NCI-H1436 treated with DMSO at 0.1 percent for 48 hours (cell line): ENCODE measurements at regions not wholly inside any gene's neighbourhood (a gene's known extent, or its start where the extent isn't known, plus 50 kb on each side); places are given as distances from the start of the nearest gene placed in this dataset.
"Not testable (repeated sequence)": the region's sequence is repeated elsewhere in the genome, so short reads cannot be mapped to it uniquely, and the experiment has no call there.

ENCODE experiments used
- DNase-seq: peaks from one replicate; lab custom pipeline; 2025; lab: John Stamatoyannopoulos, UW

DNA sequence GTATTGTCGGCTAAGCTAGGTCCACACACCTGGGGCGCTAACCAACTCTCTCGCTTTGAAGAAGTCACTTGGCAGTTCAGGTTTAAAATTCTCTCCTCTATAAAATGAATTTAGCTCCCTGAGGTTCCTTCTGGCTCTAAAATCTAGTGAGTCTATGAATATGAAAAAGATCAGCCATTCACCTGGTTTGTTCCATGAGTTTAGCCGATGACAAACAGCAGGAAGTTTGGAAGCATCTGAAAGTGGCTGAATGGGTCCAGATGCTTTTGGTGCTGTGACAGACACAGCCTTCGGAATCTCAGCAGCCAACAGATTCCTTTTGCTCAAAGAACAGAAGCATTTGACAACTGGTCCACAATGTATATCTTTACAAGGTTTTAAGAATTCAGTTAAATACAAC lies 73.4 kb upstream of the FOXN3 start:
- no peak for DNase-seq

DNA sequence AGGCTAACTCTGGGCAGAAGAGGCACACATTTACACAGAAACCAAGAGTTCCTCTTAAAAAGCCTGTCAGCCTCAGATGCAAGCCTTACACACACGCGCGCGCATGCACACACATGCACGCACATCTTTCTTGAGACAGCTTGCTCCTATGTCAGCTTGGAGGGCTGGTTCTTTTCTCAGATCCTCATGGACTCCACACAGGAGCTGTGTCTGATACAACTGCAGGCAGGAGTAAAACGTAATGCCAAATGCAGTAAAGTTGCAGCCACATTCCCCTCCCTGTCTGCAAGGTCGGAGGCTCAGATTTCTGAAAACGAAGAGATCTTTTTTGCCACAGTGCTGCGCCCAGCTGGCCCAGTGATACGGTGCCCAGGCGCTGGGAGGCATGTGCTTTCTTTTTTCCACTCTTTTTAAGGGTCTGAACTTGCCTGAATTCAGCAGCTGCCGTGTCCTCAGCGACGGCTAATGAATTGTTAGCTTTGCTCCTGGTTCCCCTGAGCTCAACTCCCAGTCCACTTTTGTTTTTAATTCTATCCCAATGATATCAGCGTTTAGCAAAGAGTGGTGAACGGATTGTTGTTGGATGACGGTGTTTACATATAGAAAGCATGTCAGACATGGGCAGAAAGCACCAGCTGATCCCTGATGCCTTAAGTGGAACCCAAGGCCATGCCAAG lies 72.9 kb upstream of the FOXN3 start:
- DNase-seq, result no peak

DNA sequence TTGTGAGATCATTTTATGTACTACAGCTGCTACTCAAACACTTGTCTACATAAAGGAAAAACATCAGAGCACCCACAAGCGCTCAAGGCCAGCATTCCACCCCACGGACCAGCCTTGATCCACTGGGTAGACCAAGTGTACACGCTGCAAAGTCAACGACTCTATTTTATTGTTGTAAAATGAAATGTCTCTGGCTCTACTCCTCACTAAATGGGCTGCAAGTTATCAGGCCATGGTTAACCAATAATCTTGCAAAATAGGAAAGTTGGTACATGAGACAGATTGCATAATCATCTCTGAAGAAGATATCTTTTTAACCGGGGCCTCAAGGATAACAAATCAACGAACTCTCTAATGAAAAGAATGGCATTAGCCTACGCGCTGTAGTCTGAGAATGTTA lies 69.9 kb upstream of the FOXN3 start:
- no peak for DNase-seq

DNA sequence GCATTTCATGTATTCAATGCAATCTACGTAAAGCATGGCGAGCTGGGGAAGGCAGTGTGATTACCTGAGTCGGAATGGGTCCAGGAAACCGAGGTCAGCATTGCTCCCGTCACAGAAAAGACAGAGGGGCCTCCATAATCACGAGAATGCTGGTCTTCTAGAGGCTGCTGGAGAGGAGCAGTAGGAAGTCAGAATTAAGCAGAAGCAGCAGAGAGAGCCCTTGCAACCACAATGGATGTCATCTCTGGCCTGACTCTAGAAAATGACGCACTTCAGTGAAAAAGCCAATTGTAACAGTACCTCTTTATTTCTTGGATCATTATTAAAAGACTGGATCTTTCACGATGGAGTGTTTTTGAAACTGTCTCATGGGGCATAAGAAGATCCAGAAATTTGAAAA lies 69.5 kb upstream of the FOXN3 start:
- DNase-seq, result no peak

DNA sequence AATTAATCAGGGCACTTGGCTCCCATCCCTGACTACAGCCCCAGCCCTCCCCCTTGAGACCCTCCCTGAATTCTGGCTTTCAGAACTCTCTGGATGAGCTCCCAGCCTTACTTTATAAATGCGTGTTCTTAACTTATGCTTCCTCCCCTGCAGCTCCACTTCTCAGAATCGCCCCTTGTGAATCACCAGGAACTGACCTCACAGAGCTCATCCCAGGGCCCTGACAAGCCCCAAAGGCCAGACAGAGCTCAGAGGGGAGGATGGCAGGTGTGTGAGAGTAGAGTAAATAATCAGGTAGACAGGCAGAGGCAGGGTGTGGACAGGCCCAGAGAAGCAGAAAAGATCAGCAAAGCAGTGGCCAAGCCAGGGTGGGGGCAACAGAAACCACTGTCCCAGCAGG lies 68.2 kb upstream of the FOXN3 start:
- DNase-seq, result no peak

DNA sequence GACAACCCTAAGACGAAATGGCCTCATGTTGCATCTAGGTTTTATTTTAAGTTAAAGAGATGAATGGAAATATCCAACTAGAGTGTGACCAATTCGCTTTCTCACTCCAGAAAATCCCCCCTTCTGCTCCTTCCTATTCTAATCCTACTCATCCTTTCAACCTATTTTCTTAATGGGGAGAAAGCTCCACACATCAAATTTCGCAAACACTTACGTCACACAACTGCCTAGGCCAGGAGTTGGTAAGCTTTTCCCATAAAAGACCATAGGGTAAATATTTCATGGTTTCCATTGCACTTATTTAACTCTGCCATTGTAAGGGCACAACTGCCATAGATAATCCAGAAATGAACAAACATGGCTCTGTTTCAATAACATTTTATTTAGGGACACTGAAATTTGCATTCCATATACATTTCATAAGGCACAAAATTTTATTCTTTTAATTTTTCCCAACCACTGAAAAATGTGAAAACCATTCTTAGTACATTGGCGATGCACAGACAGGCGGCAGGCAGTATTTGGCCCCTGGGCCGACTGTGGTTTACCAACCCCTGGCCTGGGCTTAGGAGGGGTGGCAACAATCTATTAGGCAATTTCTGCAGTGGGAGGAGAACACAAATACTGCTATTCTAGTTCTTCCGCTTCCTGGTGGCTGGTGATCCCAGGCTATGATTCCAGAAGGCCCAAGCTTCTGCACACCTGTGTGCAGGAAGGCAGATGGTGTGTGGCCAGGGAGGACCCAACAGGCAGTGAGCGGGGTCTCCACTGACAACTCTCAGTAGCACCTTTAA lies 67.2 kb upstream of the FOXN3 start:
- no peak for DNase-seq

DNA sequence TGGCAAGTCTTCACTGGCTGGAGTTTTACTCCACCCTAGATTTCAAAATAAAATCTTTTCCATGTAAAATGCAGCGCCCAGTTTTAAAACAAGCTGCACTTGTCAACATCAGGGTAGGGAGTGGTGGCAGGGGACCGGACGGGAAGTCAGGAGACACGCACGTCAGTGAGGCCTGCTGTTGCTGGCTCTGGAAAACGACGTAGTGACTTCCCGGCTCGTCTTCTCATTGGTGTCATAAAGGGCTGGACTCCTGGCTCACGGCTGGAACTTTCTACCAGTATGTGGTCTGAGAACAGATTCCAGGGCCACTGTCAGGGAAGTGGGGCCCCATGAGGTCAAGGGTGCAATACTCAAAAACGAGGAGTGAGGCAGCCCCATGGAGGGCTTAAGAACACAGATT lies 64.2 kb upstream of the FOXN3 start:
- DNase-seq, result no peak

DNA sequence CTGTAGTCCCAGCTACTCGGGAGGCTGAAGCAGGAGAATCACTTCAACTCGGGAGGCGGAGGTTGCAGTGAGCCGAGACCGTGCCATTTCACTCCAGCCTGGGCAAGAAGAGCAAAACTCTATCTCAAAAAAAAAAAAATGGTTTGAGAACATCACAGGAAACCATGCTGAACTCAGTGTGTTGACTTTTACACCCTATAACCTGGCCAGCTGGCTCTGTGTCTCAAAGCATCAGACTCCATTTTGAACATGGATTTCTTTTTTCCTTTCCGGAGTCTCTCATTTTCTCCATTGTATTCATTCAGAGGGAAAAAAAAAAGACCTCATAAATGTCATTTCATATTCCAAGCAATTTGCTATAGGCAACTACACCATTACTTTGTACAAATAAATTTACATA lies 63.2 kb upstream of the FOXN3 start:
- DNase-seq, result no peak

DNA sequence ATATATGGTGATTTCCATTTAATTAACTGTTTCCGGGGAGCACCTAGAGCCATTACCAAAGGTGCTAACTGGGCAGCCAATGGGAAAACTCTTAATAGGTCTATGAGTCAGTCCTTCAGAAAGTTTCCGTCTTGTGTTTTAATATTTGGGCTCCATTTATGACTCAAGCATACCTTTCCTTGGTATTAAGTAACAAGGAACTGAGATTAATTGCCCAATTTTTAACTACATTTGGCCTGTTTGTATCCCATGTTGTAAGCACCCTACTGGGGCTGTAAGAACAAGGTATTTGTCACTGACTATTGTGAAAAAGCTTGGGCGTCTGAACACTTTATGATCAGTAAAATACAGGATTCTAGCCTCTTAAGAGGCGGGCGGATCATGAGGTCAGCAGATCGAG lies 62.8 kb upstream of the FOXN3 start:
- DNase-seq, result no peak

DNA sequence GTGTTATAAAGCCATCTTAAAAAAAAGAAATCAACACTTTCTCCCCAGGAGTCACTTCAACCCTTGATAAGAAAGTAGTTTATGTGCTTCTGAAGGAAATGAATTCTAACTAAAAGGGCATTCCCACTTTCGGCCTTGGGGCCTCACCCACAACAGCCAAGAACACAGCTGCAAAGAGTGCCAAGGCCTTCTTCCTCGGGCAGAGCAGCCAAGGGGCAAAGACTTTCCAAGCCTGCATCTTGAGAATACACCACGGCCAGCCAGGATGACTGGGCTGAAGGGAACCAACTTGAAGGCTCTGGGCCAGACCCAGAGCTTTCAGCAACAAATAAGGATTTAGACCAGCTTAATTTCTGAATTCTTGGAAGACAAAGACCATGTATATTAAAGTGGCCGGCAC lies 60.4 kb upstream of the FOXN3 start:
- DNase-seq, result no peak

DNA sequence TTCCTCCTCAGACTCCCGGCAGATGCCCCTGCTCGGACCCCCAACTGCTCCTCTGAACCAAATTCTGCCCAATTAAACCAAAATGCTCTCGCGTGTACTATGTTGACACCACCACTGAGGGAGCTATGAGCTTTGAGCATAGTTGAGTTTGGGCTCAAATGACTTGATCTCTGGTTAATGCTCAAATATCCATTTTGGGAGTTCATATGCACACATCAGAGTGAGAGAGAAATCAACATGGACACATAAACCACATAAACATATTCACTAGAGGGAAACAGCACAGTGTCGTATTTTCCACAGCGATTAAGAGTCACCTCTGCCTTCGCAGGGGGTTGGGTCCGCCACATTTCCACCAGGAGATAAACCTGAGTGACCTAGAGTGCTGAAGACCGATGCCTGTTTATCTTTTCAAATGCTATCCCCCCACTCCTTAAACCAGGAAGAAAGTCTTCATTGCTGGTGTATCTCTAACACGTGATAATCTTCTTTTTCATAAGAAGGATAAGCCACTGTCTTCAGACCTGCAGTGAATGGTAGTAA lies 59.4 kb upstream of the FOXN3 start:
- no peak for DNase-seq

DNA sequence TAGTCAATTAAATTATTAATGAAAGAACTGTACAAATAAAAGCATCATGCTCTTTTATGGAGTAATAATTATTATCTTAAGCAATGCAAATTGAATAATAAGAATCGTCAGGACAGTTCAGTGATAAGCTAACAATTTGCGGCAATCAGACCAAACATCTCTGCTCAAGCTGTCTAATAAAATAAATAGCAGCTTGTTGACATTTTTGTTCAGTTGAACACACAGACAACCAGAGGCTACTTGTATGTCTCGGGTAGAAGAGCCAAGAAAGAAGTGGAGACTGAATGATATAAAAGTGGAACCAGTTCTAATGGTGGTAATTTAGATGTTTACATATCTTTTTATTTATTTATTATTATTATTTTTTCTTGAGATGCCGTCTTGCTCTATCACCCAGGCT lies 57.4 kb upstream of the FOXN3 start:
- no peak for DNase-seq

DNA sequence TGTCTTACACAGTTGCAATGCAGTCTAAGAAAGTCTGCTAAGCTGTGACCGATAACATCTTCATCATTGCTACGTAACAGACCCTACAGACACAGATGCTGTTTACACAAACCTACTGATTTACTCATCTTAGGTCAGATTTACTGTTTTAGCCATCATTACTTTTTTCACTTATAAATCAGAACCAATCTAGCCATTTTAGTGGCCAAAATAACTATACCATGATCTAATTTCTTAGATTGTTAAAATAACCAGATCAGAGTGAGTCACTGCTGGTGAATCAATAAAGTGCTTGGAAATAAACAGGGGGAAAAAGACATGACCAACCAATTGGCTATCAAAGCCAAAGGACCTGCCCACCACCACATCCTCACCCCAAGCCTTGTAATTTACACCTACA lies 57.0 kb upstream of the FOXN3 start:
- no peak for DNase-seq

DNA sequence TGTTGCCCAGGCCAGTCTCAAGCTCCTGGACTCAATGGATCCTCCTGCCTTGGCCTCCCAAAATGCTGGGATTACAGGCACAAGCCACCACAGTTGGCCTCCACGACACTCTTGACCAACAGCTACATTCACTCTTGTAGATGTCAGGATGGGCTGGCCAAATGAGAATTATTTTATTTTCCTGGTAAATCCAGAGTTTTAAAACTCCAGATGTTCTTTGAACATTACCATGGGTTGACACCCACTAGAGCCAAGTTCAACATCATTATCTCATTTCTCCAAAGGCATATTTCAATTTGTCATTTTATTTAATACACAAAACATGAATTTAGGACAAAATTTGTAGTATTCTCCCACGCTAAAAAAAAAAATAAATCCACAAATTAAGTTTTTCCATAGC lies 56.5 kb upstream of the FOXN3 start:
- no peak for DNase-seq

DNA sequence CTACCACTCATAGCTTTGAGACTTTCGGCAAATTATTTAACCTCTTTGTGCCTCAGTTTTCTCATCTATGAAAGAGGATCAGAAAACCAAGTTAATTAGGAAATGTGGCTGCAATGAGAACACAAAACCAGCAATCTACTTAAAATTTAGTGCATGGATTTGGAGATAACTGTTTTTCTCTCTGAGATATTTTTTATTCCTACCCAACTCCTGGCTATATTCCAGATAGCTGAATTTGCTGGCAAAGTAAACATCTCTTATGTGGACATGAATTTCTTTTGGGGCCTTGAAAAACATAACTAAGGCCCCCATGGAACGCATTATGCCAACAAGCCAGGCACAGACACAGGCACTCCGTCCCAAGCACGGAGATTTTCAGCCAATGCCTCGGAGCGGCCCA lies 53.4 kb upstream of the FOXN3 start:
- no peak for DNase-seq

DNA sequence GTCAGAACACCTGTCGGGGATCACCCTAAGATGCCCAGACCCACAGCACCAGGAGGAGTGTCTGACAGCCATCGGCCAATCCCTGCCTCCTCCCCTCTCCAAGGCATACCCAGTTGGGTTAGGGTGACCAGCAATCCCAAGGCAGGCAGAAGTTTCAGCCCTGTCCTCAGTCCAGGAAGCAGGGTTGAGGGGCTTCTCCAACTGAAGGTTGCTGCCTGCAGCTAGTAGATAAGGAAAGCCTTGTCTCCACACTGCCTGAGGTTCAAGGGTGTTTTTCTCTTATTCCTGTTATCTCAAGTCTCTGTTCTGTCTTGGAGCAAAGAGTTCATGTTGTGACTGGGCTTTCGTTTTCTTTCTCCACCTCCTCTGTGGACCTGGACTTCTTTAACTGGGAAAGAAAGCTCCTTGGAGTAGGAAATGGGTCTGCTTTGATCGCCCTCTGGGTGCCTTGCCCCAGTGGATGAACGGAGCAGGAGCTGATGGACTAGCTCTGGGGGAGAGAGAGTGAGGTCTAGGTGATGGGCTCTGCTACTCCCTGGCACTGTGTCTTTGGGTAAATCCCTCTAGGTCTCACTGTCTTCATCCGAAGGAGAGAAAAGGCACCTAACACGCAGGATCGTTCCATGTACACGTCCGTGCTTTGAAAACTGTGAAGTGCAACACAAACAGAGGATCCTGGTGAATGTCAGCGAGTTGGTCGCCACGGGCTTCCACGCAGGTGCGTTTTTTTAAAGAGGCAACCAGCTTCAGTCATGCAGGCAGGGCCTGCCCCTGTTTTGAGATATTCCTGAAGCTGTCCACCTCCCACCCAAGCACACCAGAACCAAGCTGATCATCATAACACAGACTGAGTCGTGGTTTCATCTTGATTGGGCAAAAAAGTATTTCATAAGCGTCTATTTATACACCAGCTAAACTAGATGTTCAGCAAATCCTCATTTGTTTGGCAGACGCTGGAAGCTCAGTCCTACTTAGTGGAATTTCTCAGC lies 52.5 kb upstream of the FOXN3 start:
- DNase-seq, result no peak

DNA sequence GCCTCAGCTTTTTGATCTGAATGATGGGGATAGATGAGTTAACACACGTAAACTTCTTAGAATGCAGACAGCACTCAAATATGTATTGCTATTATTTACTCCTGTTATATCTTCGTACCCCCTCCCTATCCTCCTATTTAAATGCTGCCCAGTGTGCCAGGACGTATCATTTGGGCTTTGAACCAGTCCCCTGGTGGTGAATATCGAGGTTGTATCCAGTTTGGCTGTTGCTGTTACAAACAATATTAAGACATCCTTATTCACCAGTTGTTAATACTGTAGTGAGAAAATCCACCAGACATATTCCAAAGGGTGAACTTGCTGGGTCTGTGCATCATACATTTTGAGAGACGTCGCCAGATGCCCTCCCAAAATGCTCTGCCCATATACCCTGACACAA lies 51.5 kb upstream of the FOXN3 start:
- no peak for DNase-seq

DNA sequence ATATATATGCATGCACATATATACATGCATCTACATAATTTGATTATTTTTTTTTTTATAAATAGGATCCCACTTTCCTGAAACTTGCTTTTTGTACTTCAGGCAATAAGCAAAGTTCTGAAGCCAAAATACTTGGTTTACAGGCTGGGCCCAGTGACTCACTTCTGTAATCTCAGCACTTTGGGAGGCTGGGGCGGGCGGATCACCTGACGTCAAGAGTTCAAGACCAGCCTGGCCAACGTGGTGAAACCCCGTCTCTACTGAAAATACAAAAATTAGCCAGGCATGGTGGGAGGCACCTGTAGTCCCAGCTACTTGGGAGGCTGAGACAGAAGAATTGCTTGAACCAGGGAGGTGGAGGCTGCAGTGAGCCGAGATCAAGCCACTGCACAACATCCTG lies 51.0 kb upstream of the FOXN3 start:
- DNase-seq, result not testable (repeated sequence)

DNA sequence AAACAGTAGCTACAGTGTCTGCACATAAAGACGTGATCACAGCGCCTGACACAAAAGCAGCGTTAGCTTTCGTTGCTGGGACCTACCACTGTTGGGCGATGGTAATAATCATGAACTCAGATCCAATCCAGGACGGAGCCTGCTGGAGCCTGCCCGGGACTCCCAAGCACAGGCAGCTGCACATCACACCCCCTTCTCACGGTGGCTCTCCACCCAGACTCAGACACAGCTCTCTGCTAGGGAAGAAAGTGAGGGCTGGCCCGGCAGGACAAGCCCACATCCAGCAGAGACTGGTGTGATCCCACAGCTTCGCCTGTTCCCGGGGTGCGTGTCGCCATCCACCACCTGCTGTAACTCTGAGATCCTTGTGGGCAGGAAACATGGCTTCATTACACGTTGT lies 49.9 kb upstream of the FOXN3 start:
- no peak for DNase-seq
